ENCODE measurements at regions not wholly inside any gene's neighbourhood (a gene's known extent, or its start where the extent isn't known, plus 50 kb on each side); places are given as distances from the start of the nearest gene placed in this dataset.

DNA sequence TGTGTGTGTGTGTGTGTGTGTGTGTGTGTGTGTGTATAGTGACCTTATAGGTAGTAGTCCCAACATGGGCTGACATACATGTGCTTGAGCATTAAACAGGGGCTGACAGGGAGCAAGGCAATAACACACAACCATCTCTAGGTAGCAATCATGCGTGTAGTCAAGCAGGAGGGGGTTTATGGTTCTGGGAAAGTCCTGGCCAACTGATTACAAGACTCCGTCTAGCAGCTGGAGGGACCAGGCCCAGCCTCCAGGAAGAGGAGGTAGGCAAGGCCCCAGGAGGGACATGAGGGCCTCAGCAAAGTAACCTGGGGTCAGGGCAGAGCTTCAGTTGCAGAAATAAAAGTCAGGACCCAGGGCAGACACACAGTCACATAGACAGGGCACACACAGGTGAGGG lies 60.6 kb upstream of the E2F3 start:
- Histone ChIP-seq H4K20me1 (ENCODE audit: insufficient read depth) (no peaks in the 10 kb centered on the region), H3K9ac (ENCODE audit: low read length) (no peak overlapping the region), H3K4me1 (ENCODE audit: control insufficient read depth in 1 of 2, insufficient read depth in 2 of 2, low read length in 2 of 2) (no peaks in the 10 kb centered on the region), H2AFZ (ENCODE audit: low read depth, low read length, poor library complexity, severe bottlenecking) (no peak overlapping the region), H3K9me2 (ENCODE audit: insufficient read depth) (no peaks in the 10 kb centered on the region), H3K27me3 (ENCODE audit: insufficient read depth, low read length) (no peaks in the 10 kb centered on the region), H3K27ac (ENCODE audit: low read depth, low read length) (no peak overlapping the region), H3K4me2 (ENCODE audit: low read length) (no peak overlapping the region), H3K4me3 (replicated peaks in 1 of 2; ENCODE audit: low read depth in 1 of 2, low read length in 2 of 2) (no peak overlapping the region), H3K36me3 (ENCODE audit: control insufficient read depth in 1 of 2, insufficient read depth in 2 of 2, low read length in 2 of 2) (no peaks in the 10 kb centered on the region), H3K9me3 (ENCODE audit: control insufficient read depth in 1 of 2, insufficient read depth in 1 of 2, low read depth in 1 of 2, low read length in 2 of 2) (no peaks in the 10 kb centered on the region), H3K79me2 (ENCODE audit: insufficient read depth, low read length) (no peaks in the 10 kb centered on the region)
- DNase-seq (ENCODE audit: low read depth, low spot score) (no peak), ATAC-seq (no peak)
- POLR2A ChIA-PET = no interaction called here
- no TSS peak for BruUV-seq (replicated peaks)
- intact Hi-C loops (cut with micrococcal nuclease) = no loop called here
- CTCF ChIA-PET = no interaction called here
- RAD21 ChIA-PET (ENCODE audit: low non-redundant PET in 1 of 2, low total read pairs in 2 of 2, uncharacterized antibody in 2 of 2, unreplicated experiment in 2 of 2) = no interaction called here
- TF ChIP-seq, protein P1, sequence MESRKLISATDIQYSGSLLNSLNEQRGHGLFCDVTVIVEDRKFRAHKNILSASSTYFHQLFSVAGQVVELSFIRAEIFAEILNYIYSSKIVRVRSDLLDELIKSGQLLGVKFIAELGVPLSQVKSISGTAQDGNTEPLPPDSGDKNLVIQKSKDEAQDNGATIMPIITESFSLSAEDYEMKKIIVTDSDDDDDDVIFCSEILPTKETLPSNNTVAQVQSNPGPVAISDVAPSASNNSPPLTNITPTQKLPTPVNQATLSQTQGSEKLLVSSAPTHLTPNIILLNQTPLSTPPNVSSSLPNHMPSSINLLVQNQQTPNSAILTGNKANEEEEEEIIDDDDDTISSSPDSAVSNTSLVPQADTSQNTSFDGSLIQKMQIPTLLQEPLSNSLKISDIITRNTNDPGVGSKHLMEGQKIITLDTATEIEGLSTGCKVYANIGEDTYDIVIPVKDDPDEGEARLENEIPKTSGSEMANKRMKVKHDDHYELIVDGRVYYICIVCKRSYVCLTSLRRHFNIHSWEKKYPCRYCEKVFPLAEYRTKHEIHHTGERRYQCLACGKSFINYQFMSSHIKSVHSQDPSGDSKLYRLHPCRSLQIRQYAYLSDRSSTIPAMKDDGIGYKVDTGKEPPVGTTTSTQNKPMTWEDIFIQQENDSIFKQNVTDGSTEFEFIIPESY (IDR thresholded peaks at IDR 0.05; ENCODE audit: extremely low read depth, insufficient replicate concordance, low read length) = no peak
- TF ChIP-seq CBX3 (IDR thresholded peaks at IDR 0.05; ENCODE audit: low read depth) (no peak), TCF7L2 (IDR thresholded peaks at IDR 0.05; ENCODE audit: borderline replicate concordance, extremely low read depth, insufficient read depth, insufficient read length) (no peak), SIN3A (IDR thresholded peaks at IDR 0.05; ENCODE audit: low read depth) (no peak), JUND (IDR thresholded peaks at IDR 0.05) (no peak), ZNF274 (IDR thresholded peaks at IDR 0.05; ENCODE audit: low read depth, low read length) (no peak), ELF1 (IDR thresholded peaks at IDR 0.05; ENCODE audit: borderline replicate concordance, low read depth) (no peak), SP1 (IDR thresholded peaks at IDR 0.05; ENCODE audit: low read depth) (no peak), YY1 (IDR thresholded peaks at IDR 0.05; ENCODE audit: extremely low read depth, insufficient replicate concordance, low read depth, low read length) (no peak), CEBPB (IDR thresholded peaks at IDR 0.05; ENCODE audit: low read depth) (no peak), EGR1 (IDR thresholded peaks at IDR 0.05; ENCODE audit: low read depth) (no peak), EZH2phosphoT487 (IDR thresholded peaks at IDR 0.05; ENCODE audit: borderline replicate concordance) (no peak), SRF (IDR thresholded peaks at IDR 0.05; ENCODE audit: low read depth) (no peak), ZFX (IDR thresholded peaks at IDR 0.05) (no peak)
- TF ChIP-seq, protein P2, sequence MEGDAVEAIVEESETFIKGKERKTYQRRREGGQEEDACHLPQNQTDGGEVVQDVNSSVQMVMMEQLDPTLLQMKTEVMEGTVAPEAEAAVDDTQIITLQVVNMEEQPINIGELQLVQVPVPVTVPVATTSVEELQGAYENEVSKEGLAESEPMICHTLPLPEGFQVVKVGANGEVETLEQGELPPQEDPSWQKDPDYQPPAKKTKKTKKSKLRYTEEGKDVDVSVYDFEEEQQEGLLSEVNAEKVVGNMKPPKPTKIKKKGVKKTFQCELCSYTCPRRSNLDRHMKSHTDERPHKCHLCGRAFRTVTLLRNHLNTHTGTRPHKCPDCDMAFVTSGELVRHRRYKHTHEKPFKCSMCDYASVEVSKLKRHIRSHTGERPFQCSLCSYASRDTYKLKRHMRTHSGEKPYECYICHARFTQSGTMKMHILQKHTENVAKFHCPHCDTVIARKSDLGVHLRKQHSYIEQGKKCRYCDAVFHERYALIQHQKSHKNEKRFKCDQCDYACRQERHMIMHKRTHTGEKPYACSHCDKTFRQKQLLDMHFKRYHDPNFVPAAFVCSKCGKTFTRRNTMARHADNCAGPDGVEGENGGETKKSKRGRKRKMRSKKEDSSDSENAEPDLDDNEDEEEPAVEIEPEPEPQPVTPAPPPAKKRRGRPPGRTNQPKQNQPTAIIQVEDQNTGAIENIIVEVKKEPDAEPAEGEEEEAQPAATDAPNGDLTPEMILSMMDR (IDR thresholded peaks at IDR 0.05 in 2 of 3, conservative IDR thresholded peaks at IDR 0.05 in 1 of 3; ENCODE audit: borderline replicate concordance in 1 of 3, insufficient read depth in 1 of 3, low read depth in 2 of 3, low read length in 2 of 3) = no peak
- TF ChIP-seq, protein P3, sequence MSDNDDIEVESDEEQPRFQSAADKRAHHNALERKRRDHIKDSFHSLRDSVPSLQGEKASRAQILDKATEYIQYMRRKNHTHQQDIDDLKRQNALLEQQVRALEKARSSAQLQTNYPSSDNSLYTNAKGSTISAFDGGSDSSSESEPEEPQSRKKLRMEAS (IDR thresholded peaks at IDR 0.05) = no peak
- TF ChIP-seq, protein P4, sequence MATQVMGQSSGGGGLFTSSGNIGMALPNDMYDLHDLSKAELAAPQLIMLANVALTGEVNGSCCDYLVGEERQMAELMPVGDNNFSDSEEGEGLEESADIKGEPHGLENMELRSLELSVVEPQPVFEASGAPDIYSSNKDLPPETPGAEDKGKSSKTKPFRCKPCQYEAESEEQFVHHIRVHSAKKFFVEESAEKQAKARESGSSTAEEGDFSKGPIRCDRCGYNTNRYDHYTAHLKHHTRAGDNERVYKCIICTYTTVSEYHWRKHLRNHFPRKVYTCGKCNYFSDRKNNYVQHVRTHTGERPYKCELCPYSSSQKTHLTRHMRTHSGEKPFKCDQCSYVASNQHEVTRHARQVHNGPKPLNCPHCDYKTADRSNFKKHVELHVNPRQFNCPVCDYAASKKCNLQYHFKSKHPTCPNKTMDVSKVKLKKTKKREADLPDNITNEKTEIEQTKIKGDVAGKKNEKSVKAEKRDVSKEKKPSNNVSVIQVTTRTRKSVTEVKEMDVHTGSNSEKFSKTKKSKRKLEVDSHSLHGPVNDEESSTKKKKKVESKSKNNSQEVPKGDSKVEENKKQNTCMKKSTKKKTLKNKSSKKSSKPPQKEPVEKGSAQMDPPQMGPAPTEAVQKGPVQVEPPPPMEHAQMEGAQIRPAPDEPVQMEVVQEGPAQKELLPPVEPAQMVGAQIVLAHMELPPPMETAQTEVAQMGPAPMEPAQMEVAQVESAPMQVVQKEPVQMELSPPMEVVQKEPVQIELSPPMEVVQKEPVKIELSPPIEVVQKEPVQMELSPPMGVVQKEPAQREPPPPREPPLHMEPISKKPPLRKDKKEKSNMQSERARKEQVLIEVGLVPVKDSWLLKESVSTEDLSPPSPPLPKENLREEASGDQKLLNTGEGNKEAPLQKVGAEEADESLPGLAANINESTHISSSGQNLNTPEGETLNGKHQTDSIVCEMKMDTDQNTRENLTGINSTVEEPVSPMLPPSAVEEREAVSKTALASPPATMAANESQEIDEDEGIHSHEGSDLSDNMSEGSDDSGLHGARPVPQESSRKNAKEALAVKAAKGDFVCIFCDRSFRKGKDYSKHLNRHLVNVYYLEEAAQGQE (IDR thresholded peaks at IDR 0.05; ENCODE audit: low read depth) = no peak
